Neural cell (in vitro differentiated cells): ENCODE measurements at regions not wholly inside any gene's neighbourhood (a gene's known extent, or its start where the extent isn't known, plus 50 kb on each side); places are given as distances from the start of the nearest gene placed in this dataset.

Source experiments
- CTCF ChIP-seq: fragments of 450-650 bp; IDR thresholded peaks from 2 replicates; pipeline ENCODE4 v1.5.1; 2014; ENCODE audit warnings: antibody characterized with exemption, mild to moderate bottlenecking, moderate library complexity; ENCODE audit not compliant: poor library complexity, severe bottlenecking
- EP300 ChIP-seq: fragments of 450-650 bp; conservative IDR thresholded peaks from 2 replicates; pipeline ENCODE4 v1.6.1; 2014; ENCODE audit warnings: antibody characterized with exemption, mild to moderate bottlenecking, moderate library complexity; ENCODE audit not compliant: poor library complexity, severe bottlenecking

GRCh38 chr4:156596706-156597329 lies 374.8 kb downstream of the PDGFC start:
- TF ChIP-seq EP300: no peak
- TF ChIP-seq CTCF: no peak
